GM21381 (cell line): ENCODE measurements at regions not wholly inside any gene's neighbourhood (a gene's known extent, or its start where the extent isn't known, plus 50 kb on each side); places are given as distances from the start of the nearest gene placed in this dataset.
"Not testable (repeated sequence)": the region's sequence is repeated elsewhere in the genome, so short reads cannot be mapped to it uniquely, and the experiment has no call there.

Source experiments
- ATAC-seq: cut with Tn5 transposase; IDR thresholded peaks from one replicate; pipeline ENCODE4 v1.9.1; 2021; ENCODE audit warnings: mild to moderate bottlenecking, moderate library complexity; ENCODE audit not compliant: unreplicated experiment

DNA sequence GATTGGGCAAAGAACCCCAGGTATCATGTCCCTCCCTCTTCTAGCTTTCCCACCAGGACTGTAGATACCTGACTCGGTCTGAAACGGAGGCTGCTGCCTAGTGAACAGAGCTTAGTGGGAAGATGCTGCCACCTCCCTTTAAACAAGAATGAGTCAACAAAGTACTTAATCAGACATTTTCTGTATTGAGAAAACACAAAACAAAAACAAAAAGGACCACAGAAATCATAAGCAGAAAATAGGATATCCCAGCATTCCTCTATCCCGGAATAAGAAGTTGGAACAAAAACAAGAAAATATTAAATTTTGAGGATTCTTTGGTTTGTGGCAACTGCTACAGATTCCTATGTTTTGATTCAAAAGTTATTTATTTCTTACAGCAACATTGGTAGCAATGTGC, 51.7 kb upstream of the COL8A1 start:
- ATAC-seq, result no peak

DNA sequence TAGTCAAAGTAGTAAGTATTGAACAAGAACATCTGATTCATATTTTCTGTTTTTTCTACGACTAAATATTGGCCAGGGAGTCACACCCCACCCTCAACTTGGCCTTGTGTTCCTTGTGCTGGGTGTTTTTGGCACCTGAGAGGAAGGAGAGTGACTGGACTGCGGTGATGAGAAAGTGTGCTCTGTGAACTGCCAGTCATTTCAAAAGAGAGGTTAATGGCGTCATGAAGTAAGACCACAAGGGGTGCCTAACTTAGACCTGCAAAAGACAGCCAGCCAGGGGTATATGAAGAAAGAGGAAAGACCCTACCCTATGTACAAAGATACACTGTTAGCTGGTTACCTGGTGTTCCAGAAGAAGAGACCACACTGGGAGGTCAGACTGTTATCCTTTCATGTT, 58.4 kb upstream of the COL8A1 start:
- no peak for ATAC-seq

DNA sequence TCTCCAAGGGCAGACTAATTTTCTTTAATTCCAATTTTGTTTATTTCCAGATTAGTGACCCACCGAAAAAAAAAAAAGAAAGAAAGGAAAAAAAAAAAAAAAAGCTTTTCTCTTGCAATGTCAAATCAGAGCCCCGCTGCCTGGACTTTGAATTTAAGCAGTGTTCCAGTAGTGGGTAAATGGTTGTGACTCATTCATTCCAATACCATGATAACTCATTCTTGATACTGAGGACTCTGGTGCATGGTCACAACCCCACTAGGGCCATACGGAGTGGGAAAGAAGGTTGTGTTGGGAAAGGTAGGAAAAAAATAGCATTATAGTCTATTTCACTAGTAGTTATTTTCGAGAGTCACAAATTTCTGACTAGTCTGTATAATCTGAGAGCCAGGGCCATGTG, 59.1 kb upstream of the COL8A1 start:
- no peak for ATAC-seq

DNA sequence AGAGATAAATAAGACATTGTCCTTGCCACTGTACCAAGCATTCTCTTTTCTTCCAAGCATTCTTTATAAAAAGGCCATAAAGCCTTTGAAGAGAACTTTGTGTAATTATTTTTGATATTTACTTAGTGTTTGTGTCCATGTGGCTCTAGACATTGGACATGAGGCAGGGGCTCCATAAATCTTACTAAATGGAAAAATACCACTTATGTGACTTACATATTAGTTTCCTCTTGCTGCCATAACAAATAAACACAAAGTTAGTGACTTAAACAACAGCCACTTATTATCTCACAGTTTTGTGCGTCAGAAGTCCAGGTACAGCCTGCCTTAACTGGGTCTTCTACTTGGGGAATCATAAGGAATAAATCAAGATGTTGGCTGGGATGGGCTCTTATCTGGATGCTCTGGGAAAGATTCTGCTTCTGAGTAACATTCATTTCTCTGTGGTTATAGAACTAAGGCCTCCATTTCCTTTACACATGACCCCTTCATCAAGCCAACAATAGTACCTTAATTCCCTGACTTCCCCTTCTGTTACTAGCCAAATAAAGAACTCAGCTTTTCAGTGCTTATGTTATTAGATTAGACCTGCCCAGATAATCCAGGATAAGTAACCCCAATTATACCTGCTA, 59.9 kb upstream of the COL8A1 start:
- no peak for ATAC-seq

DNA sequence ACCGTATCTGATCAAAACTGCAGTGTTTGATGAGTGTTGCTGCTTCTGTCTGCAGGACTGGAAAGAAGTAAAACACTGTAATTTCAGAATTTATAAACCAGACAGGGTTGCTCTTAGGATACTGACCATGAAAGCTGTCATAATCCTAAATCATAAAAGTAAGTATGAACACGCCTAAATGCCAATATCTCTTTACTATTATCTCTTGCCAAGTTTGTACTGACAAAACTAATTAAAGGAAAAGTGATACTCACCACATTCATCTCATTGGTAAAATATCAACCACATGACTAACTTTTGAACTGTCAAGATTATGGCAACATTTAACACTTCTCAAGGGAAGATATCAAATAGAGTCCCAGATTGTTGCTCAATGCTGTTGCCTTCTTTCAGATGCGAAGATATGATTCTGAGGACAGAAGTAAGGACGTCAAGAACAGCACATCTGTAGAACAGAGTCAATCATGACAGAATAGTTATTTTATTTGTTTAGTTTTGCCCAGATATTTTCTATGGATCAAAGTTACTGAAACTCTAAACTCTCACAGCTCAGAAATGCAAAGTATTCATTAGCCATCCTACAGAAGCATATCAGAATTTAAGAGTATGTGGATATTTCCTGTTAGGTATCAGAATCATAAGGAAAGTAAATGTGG, 61.4 kb upstream of the COL8A1 start:
- ATAC-seq, result no peak

DNA sequence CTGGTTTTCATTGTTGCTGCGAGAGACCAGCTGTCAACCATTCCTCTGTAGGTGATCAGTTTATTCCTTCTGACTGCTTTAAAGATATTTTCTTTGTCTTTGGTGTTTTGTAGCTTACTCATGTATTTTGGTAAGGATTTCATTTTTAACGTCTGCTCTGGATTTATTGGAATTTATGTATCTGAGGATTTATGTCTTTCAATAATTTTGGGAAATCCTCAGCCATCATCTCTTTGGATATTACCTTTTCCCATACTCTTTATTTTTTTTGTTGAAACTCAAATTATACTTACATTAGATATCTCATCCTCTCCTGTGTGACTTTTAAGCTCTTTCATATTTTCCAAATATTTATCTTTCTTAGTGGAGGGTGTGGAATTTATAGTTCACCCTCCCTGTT, 62.7 kb upstream of the COL8A1 start:
- ATAC-seq, result no peak

DNA sequence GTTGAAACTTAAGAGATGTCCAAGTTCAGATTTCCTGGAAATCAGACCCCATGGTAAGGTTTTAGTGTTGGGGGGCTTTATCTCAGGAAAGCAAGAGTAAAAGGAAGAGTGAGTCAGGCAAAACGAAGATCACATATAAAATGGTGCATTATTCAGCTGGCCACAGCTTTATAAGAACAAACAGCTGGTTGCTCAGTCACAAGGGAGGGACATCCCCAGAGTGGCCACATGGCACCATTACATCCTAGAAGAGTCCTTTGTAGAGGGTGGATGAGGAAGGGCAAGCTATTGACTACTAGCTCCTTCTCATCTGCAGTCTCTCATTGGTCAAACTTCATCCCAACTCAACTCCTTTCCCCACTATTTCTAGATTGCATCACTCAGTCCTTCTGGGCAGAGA, 68.3 kb upstream of the COL8A1 start:
- no peak for ATAC-seq

DNA sequence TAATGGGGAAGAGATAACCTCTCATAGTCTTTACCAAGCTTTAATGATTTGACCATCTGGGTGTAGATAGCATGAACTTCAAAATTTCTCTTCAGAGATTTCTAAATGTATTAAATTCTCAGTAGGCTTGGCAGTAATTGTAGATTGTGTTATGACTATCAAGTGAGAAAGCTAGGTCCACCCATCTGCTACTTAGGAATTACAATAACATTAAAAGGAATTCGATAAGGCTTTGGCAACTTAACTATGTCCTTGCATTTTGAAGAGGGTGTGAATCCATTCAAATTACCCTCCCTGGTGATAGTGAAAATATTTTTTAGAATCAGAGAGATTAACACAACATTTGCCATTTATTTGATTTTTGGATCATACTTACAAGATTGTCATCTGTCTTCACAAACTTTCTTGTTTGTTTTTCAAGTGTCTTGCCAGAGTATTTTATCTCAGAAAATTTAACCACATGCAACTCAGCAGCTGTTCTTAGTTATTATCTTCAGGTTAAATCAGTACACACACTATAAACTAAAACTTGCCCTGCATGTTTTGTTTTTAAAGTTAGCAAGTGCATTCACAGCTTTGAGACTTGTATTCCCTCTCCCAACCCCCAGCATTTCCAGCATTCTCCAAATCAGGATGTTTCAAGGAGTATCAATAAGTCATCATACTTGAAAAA, 69.6 kb upstream of the COL8A1 start:
- ATAC-seq, result no peak

DNA sequence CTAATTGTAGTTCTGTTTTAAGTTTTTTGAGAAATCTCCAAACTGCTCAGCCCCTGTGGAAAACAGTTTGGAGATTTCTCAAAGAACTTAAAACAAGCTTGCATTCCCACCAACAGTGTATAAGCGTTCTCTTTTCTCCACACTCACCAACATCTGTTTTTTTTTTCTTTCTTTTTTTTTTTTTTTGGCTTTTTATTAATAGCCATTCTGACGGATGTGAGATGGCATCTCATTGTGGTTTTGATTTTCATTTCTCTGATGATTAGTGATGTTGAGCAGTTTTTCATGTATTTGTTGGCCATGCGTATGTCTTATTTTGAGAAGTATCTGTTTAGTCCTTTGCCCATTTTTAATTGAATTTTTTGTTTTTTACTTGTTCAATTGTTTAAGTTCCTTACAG, 73.1 kb upstream of the COL8A1 start:
- no peak for ATAC-seq

DNA sequence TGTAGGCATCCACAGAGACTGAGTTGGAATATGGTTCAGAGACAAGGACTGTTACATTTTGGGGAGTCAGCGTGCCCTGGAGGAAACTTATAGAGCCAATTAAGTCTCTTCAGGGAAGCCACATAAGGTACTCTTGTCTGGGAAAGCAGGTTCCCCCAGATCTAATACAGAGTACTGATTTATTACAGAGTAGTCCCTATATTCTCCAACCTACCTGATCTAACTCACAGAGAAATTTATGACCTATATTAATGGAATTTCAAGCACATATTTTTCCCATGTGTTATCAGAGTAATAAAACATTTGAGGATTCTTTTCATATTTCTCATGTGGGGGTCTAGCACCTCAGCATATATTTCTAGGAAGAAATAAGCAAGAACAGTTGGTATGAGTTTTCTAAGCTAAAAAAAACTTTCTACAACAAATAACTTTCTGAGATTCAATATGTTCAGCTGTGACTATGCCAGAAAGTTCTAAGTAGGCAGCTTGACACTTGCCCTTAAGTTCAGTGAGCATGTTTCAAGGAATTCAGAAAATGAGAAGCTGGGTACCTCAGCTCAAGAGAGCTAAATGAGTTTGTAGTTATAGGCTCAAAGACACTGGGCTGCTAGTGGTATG, 75.3 kb upstream of the COL8A1 start:
- ATAC-seq, result no peak

DNA sequence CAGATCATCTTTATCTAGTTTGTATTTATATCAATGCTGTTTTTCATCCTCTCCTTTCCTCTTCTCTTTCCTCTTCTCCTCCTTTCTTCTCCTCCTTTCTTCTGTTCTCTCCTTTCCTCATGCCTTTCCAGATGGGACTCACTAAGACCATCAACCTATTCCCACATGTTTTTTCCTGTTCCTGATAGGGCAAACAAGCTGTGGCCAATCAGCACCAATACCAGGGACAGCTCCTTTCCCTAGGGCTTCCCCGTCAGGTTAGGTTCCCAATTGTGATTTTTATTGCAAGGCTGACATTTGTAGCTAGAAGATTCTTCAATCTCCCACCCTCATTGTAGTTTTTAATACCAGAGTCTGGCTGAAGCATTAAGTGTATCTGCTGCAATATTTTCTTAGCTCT, 76.3 kb upstream of the COL8A1 start:
- no peak for ATAC-seq

DNA sequence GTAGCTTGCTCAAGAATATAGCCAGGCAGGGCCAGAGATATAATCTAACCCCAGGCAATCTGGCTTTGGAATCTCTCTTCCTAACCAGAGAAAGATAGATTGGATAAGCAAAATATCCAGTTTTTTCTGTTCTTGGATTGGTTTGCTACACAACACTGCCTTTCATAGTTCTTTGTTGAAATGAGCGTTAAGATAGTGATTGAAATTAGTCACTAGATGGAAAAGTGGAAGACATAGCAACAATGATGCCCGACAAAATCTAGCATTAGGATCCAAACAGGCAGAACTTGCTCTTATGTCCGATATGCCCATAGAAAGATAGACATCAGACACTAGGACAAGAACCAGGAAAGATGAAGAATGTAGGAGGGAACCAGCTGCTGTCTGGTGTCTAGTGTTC, 77.3 kb upstream of the COL8A1 start:
- no peak for ATAC-seq

DNA sequence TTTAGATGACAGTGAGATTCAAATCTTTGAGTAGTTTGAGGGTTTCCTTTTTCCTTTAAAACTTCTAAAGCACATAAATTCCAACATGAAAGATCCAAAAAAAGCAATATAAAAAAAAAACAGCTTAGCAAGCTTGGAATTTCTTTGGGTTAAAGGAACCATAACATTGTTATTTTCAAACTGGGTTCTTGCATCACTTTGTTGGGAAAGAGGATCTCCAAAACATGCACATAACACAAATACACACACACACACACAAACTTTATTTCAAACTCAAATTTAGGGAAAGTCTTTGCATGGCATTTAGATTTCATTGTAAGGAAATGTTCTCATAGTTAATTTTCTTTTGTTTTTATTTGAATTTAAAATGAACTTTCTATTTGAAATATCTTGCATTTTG, 79.2 kb upstream of the COL8A1 start:
- no peak for ATAC-seq

DNA sequence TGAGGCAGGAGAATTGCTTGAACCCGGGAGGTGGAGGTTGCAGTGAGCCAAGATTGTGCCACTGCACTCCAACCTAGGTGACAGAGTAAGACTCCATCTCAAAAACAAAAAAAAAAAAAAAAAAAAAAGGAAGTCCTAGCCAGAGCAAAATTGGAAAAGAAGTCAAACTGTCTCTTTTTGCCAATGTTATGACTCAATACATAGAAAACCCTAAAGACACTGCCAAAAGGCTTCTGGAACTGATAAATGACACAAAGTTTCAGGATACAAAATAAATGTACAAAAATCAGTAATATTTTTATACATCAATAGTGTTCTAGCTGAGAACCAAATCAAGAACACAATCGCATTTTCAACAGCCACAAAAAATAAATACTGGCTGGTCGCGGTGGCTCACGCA, 82.5 kb upstream of the COL8A1 start:
- not testable (repeated sequence) for ATAC-seq

DNA sequence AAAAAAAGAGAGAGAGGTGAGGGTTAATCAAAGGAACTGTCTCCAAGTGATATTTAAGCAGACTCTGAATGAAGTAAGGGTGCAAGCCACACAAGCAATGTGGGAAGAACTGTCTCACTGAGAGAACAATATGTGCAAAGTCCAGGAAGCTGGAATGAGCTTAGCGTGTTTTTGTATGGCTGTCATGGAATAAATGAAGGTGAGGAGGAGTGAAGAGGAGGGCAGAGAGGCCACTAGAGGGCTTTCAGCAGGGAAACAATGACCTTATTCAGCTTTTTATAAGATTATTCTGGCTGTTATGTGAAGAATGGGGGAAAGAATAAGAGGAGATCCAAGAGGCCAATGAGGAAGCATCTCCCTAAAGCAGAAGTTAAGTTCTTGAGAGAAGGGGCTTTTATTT, 86.9 kb upstream of the COL8A1 start:
- no peak for ATAC-seq

DNA sequence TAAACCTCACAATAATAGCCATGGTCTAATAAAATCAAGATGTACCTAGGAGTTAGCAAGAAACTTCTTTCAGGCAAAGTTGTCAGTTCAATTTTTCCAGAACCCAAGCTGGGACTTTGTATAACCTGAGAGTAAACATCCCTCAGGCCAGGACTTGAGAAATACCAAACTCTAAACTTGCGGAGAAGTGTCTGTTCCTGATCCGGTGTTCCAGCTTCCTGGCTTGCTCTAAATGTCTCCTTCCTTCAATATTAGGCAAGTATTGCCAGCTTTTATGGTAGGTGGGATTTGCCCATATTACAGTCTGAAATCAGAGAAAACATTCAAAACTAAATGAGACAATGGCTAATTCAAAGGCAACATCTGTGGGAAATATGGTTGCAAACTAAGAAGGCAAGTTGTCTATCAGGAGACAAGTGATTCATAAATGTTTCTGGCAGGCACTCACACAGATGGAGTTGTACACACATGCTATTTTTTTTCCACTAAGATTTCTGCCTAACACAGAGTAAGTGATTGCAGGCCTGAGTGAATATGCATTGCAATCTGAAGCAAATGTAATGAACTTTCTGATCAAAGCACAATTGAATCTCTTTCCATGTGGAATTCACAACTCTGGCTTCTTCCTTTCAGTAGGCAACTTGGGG, 88.3 kb upstream of the COL8A1 start:
- ATAC-seq, result no peak

DNA sequence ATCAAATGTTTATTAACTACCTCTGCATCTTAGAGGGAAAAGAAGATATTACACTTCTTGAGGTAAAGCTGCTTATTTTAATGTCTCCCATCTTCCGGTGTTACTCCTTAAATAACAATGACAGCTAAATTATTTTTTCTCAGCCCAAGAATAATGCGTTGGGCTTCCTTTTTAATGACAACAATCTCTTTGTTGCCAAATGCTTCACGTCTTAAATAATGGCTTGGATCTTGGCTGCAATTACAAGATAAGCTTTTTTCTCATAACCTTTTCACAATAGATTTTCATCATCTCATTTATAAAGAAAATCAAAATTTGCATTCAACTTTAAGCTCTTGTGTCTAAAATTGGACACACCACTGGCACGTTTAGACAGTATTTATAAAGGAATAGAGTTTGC, 89.2 kb upstream of the COL8A1 start:
- ATAC-seq, result no peak

DNA sequence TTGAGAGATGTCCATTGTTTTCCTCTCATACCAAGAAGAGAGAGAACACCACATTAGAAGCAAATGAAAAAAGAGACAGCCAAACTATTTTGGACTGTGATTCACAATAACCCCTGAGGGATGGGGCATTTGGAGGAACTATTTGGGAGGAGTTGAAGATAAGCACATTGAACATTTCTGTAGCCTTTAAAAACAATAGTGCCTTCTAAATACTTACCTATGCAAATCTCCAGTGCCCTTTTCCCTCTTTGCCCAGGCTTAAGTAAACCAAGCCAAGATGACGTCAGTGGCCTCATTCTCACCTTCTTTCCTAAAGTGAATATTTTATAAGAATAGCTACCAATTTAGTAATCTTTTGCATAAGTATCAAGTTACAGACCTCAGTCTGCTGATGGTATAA, 89.7 kb upstream of the COL8A1 start:
- no peak for ATAC-seq

DNA sequence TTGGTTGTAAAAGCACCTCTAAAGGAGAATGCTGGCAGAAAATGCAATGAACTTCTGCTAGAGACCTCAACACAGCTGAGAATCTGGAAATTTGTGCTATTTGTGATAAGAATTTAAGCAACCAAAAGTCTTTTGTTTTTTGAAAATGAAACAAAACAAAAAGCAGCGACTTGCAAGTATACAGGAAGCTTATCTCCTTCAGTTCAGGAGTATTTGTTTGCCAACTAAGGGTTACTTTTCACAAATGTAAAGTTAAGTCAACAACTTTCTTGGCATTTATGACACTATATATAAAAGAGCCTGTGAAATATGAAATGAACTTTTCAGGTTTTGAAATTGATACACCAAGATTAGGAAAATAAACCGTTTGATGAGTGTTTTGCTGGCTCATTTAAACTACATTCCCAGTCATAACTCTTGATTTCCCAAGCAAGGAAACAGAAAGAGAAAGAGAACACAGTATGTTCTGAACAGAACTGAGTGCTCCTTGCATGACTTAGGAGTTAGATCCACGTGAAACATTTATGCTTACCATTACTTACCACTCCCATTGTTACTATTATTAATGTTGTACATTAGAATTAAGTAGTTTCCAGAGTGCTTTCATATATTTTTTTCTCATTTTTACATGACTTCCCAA, 92.3 kb upstream of the COL8A1 start:
- no peak for ATAC-seq

DNA sequence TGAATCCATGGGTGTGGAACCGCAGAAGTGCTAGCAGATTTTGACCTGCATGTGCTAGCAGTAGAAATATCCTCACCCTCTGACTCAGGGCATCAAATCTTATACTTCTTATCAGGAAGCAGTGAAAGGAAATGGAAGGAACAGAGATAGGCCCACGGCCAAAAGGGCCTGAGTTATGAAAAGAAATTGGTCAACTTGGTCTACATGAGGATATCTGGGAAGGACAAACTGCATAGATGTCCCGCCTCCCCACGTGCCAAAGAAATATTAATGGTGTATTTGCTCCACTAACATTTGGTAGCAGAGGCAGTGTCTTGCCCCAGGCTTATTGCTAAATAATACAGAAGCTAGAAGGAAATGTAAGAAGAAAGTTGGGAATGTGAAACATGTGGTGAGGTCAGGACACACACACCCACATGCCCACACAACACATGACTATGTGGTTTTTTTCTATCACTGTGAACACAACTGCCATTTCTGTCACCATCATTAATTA, 93.6 kb upstream of the COL8A1 start:
- ATAC-seq, result no peak

DNA sequence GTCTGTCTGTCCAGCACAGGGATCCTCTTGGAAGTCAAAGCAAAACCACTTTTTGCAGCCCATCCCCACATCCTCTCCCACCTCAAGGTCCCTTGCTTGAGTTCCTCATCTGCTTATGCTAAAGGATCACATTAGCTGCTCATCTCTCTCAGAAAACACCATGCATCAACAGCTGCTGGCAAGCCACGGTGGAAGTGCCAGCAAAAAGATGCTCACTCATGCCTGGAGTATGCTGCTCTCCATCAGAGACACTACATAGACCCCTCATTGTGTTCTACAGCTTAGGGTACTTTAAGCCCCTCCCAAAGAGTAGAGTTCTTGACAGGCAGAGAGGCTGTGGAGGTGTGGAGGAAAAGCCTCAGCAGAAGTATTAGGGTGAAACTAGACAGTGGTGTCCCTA, 94.6 kb upstream of the COL8A1 start:
- ATAC-seq, result no peak
